HEK293 (cell line): ENCODE measurements at regions not wholly inside any gene's neighbourhood (a gene's known extent, or its start where the extent isn't known, plus 50 kb on each side); places are given as distances from the start of the nearest gene placed in this dataset.
"Not testable (repeated sequence)": the region's sequence is repeated elsewhere in the genome, so short reads cannot be mapped to it uniquely, and the experiment has no call there.

Experiments used
- CTCF ChIA-PET: fragments of 350-600 bp; formaldehyde crosslinking; extraction: SDS; loops from one replicate; lab custom pipeline; 2021; ENCODE audit warnings: antibody characterized with exemption; lab: Yijun Ruan, JAX
- POLR2A ChIA-PET: fragments of 300-600 bp; formaldehyde crosslinking; extraction: SDS; loops from one replicate; lab custom pipeline; 2020; ENCODE audit warnings: antibody characterized with exemption, inconsistent platforms; lab: Yijun Ruan, JAX
- H3K27ac ChIP-seq: fragments of 200-500 bp; sonication (Bioruptor generic); 2 replicates; pipeline ENCODE4 v1.5.1; 2014; ENCODE audit warnings: low read depth, low read length, control low read depth, inconsistent platforms; ENCODE audit errors: extremely low read depth
- H3K36me3 ChIP-seq, 2 experiments: fragments of 200-500 bp in 1 of 2; sonication (Bioruptor generic) in 1 of 2; 1 replicate in 1 of 2; 2 replicates in 1 of 2; pipeline ENCODE4 v1.5.1; 2014 to 2017; ENCODE audit warnings: inconsistent platforms in 2 of 2, low read length in 2 of 2; ENCODE audit not compliant: control insufficient read depth in 2 of 2, insufficient read depth in 1 of 2
- H3K4me1 ChIP-seq: fragments of 200-500 bp; sonication (Bioruptor generic); 2 replicates; pipeline ENCODE4 v1.5.1; 2014; ENCODE audit warnings: mild to moderate bottlenecking, low read length, inconsistent platforms; ENCODE audit not compliant: control insufficient read depth, insufficient read depth
- H3K4me3 ChIP-seq: 2 replicates; pipeline ENCODE4 v1.5.1; 2011; ENCODE audit warnings: low read depth, mild to moderate bottlenecking, control low read depth, low read length, moderate library complexity
- H3K9me3 ChIP-seq: fragments of 200-500 bp; sonication (Bioruptor generic); 2 replicates; pipeline ENCODE4 v1.5.1; 2014; ENCODE audit warnings: low read depth, low read length, inconsistent platforms; ENCODE audit not compliant: control insufficient read depth, insufficient read depth
- EGR2 ChIP-seq: fragments of 450-650 bp; formaldehyde crosslinking; IDR thresholded peaks from 2 replicates; pipeline ENCODE4 v1.5.1; 2016; ENCODE audit warnings: low read depth, missing biosample characterization, missing genetic modification characterization
- MYNN ChIP-seq: fragments of 450-650 bp; formaldehyde crosslinking; IDR thresholded peaks from 2 replicates; pipeline ENCODE4 v1.5.1; 2016; ENCODE audit warnings: missing biosample characterization, missing genetic modification characterization, borderline replicate concordance
- PRDM1 ChIP-seq: fragments of 450-650 bp; formaldehyde crosslinking; IDR thresholded peaks from 2 replicates; pipeline ENCODE4; 2016; ENCODE audit warnings: missing biosample characterization, missing genetic modification characterization
- SETDB1 ChIP-seq: IDR thresholded peaks from one replicate; pipeline ENCODE4 v1.6.1; 2017; ENCODE audit warnings: mild to moderate bottlenecking, low read length, moderate library complexity, mixed read lengths; ENCODE audit not compliant: insufficient read length
- ZBTB48 ChIP-seq: fragments of 450-650 bp; formaldehyde crosslinking; IDR thresholded peaks from 2 replicates; pipeline ENCODE4 v1.5.1; 2016; ENCODE audit warnings: missing biosample characterization, missing genetic modification characterization
- ZEB2 ChIP-seq: fragments of 450-650 bp; formaldehyde crosslinking; IDR thresholded peaks from 2 replicates; pipeline ENCODE4 v1.5.1; 2016; ENCODE audit warnings: missing biosample characterization, missing genetic modification characterization
- ZFP3 ChIP-seq: fragments of 450-650 bp; formaldehyde crosslinking; IDR thresholded peaks from 2 replicates; pipeline ENCODE4 v1.5.1; 2016; ENCODE audit warnings: low read depth, missing biosample characterization, missing genetic modification characterization
- ZNF148 ChIP-seq: fragments of 450-650 bp; formaldehyde crosslinking; IDR thresholded peaks from 2 replicates; pipeline ENCODE4 v1.5.0; 2017; ENCODE audit warnings: missing biosample characterization, missing genetic modification characterization, borderline replicate concordance
- ZNF157 ChIP-seq: fragments of 450-650 bp; formaldehyde crosslinking; IDR thresholded peaks from 2 replicates; pipeline ENCODE4 v1.5.1; 2016; ENCODE audit warnings: missing biosample characterization, missing genetic modification characterization
- ZNF175 ChIP-seq: fragments of 450-650 bp; formaldehyde crosslinking; IDR thresholded peaks from 2 replicates; pipeline ENCODE4 v1.5.1; 2016; ENCODE audit warnings: missing biosample characterization, missing genetic modification characterization
- ZNF239 ChIP-seq: fragments of 450-650 bp; formaldehyde crosslinking; IDR thresholded peaks from 2 replicates; pipeline ENCODE4 v1.5.1; 2016; ENCODE audit warnings: missing biosample characterization, missing genetic modification characterization
- ZNF292 ChIP-seq: fragments of 450-650 bp; formaldehyde crosslinking; IDR thresholded peaks from 2 replicates; pipeline ENCODE4 v1.5.1; 2016; ENCODE audit warnings: low read depth, missing biosample characterization, missing genetic modification characterization, borderline replicate concordance
- ZNF398 ChIP-seq: fragments of 450-650 bp; formaldehyde crosslinking; IDR thresholded peaks from 2 replicates; pipeline ENCODE4 v1.5.1; 2017; ENCODE audit warnings: missing biosample characterization, missing genetic modification characterization
- ZNF558 ChIP-seq: fragments of 450-650 bp; formaldehyde crosslinking; IDR thresholded peaks from 2 replicates; pipeline ENCODE4 v1.5.1; 2016; ENCODE audit warnings: missing biosample characterization, missing genetic modification characterization
- ZNF561 ChIP-seq: fragments of 450-650 bp; IDR thresholded peaks from 2 replicates; pipeline ENCODE4 v1.5.1; 2018; ENCODE audit warnings: missing biosample characterization, missing genetic modification characterization, borderline replicate concordance
- ZNF768 ChIP-seq: fragments of 450-650 bp; formaldehyde crosslinking; IDR thresholded peaks from 2 replicates; pipeline ENCODE4 v1.5.1; 2018; ENCODE audit warnings: missing biosample characterization, mild to moderate bottlenecking, missing genetic modification characterization
- ZNF777 ChIP-seq: fragments of 450-650 bp; formaldehyde crosslinking; IDR thresholded peaks from 2 replicates; pipeline ENCODE4 v1.5.1; 2017; ENCODE audit warnings: missing biosample characterization, missing genetic modification characterization, borderline replicate concordance
- TF ChIP-seq, protein P1 (sequence below): fragments of 450-650 bp; formaldehyde crosslinking; IDR thresholded peaks from 2 replicates; pipeline ENCODE4 v1.5.1; 2017; ENCODE audit warnings: missing biosample characterization, missing genetic modification characterization
- TF ChIP-seq, protein P2 (sequence below): fragments of 450-650 bp; formaldehyde crosslinking; IDR thresholded peaks from 2 replicates; pipeline ENCODE4 v1.5.1; 2016; ENCODE audit warnings: missing biosample characterization, missing genetic modification characterization
- TF ChIP-seq, protein P3 (sequence below): fragments of 450-650 bp; formaldehyde crosslinking; IDR thresholded peaks from 2 replicates; pipeline ENCODE4 v1.5.1; 2016; ENCODE audit warnings: missing biosample characterization, missing genetic modification characterization

DNA sequence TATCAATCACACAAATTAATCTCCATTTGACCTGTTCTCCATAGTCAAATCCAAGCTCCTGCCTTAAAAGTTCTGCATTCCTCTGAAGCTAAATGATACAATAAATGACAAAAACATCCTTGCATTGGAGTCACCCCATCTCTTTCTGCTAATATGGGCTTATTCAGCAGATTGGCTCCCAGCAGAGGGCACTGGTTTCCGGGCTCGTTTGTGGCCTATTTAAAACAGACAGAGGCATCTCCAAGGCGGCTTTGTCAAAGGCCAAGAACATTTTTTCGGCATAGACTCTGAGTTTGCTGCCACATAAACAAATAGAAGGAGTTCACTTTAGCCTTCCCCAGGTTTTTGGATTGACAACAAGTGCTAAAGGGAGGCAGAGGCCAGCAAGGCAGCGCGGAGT lies 204.4 kb upstream of the RASGRP1 start:
- Histone ChIP-seq H3K27ac (no peak overlapping the region), H3K9me3 (no peaks in the 10 kb centered on the region), H3K36me3 (no peaks in the 10 kb centered on the region), H3K4me3 (no peak overlapping the region), H3K4me1 (no peaks in the 10 kb centered on the region)
- POLR2A ChIA-PET = no interaction called here
- no peak for TF ChIP-seq ZEB2 (tag by site-specific recombination)
- CTCF ChIA-PET = interaction anchor here (0.6 to 1.1 kb wide), 4 partner anchors 11 to 1607 kb away, joined by 3 read pairs; no protein-coding TSS in a partner anchor

DNA sequence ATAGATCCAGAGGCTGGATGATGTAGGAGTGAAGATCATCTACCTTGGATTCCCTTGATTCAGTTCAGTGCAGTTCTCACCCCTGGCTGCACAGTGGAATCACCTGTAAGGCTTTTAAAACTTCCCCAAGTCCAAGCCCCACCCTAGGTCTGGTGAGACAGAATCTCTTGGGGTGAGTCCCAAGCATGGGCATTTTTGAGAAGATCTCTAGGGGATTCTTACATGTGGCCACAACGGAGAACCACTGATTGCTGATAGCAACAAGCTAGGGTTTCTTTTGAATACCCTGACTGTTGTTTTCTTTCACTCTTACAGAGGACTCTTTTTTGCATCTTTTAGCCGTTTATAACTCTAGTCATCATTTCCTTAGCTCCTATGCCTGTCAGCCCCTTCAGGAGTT lies 204.9 kb upstream of the RASGRP1 start:
- TF ChIP-seq ZNF398 (tag by site-specific recombination) (no peak), ZNF558 (tag by site-specific recombination) (no peak), ZNF175 (tag by site-specific recombination) (no peak), ZNF561 (tag by site-specific recombination) (no peak), ZNF157 (no peak), SETDB1 (no peak)
- TF ChIP-seq, protein P1, sequence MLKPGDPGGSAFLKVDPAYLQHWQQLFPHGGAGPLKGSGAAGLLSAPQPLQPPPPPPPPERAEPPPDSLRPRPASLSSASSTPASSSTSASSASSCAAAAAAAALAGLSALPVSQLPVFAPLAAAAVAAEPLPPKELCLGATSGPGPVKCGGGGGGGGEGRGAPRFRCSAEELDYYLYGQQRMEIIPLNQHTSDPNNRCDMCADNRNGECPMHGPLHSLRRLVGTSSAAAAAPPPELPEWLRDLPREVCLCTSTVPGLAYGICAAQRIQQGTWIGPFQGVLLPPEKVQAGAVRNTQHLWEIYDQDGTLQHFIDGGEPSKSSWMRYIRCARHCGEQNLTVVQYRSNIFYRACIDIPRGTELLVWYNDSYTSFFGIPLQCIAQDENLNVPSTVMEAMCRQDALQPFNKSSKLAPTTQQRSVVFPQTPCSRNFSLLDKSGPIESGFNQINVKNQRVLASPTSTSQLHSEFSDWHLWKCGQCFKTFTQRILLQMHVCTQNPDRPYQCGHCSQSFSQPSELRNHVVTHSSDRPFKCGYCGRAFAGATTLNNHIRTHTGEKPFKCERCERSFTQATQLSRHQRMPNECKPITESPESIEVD (tag by site-specific recombination) = no peak
- TF ChIP-seq, all 188 proteins: peak for 0
- ChIA-PET POLR2A (no interaction called here), CTCF (interaction anchor here (0.7 to 1.1 kb wide), 4 partner anchors 12 to 835 kb away, joined by 3 read pairs; no protein-coding TSS in a partner anchor)
- no peak overlapping the region for H3K4me3 ChIP-seq
- H3K9me3 ChIP-seq = no peaks in the 10 kb centered on the region
- no peaks in the 10 kb centered on the region for H3K36me3 ChIP-seq
- H3K27ac ChIP-seq = no peak overlapping the region
- H3K4me1 ChIP-seq = no peaks in the 10 kb centered on the region

DNA sequence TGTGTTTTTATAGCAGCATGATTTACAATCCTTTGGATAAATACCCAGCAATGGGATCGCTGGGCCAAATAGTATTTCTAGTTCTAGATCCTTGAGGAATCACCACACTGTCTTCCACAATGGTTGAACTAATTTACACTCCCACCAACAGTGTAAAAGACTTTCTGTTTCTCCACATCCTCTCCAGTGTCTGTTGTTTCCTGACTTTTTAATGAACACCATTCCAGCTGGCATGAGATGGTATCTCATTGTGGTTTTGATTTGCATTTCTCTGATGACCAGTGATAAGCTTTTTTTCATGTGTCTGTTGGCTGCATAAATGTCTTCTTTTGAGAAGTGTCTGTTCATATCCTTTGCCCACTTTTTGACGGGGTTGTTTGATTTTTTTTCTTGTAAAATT lies 209.5 kb upstream of the RASGRP1 start:
- H3K27ac ChIP-seq, H3K36me3 ChIP-seq, H3K9me3 ChIP-seq, H3K4me3 ChIP-seq, POLR2A ChIA-PET, H3K4me1 ChIP-seq, CTCF ChIA-PET: not testable (repeated sequence)

DNA sequence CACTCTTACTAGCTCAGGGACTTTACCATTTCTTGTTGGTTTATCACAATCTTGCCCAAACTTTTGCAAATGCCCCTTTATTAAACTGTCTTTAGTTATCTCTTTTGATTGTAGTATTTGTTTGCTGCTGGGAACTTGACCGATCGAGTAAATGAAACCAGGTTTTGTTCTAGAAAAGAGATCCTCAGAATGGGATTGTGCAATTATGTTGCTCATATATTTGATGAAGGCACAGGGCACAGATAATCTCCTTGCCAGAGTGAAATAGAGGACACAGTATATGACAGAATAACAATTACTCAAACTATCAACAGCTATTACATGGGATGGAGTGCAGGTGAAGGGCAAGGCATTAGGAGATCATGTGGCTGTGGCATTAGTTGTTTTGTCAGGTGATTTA lies 216.6 kb upstream of the RASGRP1 start:
- POLR2A ChIA-PET = no interaction called here
- CTCF ChIA-PET = no interaction called here
- Histone ChIP-seq H3K9me3 (no peaks in the 10 kb centered on the region), H3K36me3 (no peaks in the 10 kb centered on the region), H3K4me1 (no peaks in the 10 kb centered on the region), H3K4me3 (no peak overlapping the region), H3K27ac (no peak overlapping the region)
- TF ChIP-seq, protein P2, sequence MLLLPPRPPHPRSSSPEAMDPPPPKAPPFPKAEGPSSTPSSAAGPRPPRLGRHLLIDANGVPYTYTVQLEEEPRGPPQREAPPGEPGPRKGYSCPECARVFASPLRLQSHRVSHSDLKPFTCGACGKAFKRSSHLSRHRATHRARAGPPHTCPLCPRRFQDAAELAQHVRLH = no peak
- TF ChIP-seq EGR2 (tag by site-specific recombination) (no peak), PRDM1 (tag by site-specific recombination) (no peak), ZNF768 (tag by site-specific recombination) (no peak), ZNF777 (tag by site-specific recombination) (no peak), ZNF292 (tag by site-specific recombination) (no peak), ZFP3 (tag by site-specific recombination) (no peak), ZNF148 (tag by site-specific recombination) (no peak), MYNN (no peak), ZBTB48 (no peak), ZNF239 (tag by site-specific recombination) (no peak)
- TF ChIP-seq, protein P3, sequence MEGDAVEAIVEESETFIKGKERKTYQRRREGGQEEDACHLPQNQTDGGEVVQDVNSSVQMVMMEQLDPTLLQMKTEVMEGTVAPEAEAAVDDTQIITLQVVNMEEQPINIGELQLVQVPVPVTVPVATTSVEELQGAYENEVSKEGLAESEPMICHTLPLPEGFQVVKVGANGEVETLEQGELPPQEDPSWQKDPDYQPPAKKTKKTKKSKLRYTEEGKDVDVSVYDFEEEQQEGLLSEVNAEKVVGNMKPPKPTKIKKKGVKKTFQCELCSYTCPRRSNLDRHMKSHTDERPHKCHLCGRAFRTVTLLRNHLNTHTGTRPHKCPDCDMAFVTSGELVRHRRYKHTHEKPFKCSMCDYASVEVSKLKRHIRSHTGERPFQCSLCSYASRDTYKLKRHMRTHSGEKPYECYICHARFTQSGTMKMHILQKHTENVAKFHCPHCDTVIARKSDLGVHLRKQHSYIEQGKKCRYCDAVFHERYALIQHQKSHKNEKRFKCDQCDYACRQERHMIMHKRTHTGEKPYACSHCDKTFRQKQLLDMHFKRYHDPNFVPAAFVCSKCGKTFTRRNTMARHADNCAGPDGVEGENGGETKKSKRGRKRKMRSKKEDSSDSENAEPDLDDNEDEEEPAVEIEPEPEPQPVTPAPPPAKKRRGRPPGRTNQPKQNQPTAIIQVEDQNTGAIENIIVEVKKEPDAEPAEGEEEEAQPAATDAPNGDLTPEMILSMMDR (tag by site-specific recombination) = no peak
